Activated T-cell treated with anti-CD3 and anti-CD28 coated beads, Interleukin-2, amount 50 U/mL, for 48 hours (primary cell): ENCODE measurements at regions not wholly inside any gene's neighbourhood (a gene's known extent, or its start where the extent isn't known, plus 50 kb on each side); places are given as distances from the start of the nearest gene placed in this dataset.
"Not testable (repeated sequence)": the region's sequence is repeated elsewhere in the genome, so short reads cannot be mapped to it uniquely, and the experiment has no call there.

Experiments
- DNase-seq, 2 experiments: peaks; one replicate each; pipeline ENCODE4 v3.0.0-alpha.2; 2020

- DNase-seq, result no peak
Measured at GRCh38 chr9:115412656-115413055, 294.7 kb upstream of the TNC start.

GRCh38 chr9:115413304-115413703 lies 295.3 kb upstream of the TNC start:
- DNase-seq, result no peak

- no peak for DNase-seq
Measured at GRCh38 chr9:115413766-115414382, 295.9 kb upstream of the TNC start.

- DNase-seq, result no peak
Measured at GRCh38 chr9:115414561-115414960, 296.6 kb upstream of the TNC start.

GRCh38 chr9:115415450-115415849 lies 297.5 kb upstream of the TNC start:
- DNase-seq, result no peak

DNA sequence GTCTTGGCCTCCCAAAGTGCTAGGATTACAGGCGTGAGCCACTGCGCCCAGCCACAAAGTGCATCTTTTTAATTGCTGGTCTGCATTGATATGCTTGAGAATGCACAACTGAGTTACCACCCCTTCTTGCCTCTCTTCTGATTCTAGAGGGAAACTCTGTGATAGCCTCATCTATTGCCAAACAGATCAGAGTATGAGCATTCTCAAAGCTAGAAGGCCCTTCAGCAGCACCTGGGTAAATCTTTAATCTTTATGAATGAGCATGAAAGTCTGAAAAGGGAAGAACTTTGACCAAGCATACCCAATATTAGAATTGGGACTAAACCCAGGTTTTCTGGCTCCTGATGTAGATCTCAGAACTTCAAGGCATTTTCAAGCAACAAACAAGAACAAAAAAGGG lies 298.3 kb upstream of the TNC start:
- DNase-seq, result no peak

GRCh38 chr9:115418181-115418580 lies 300.2 kb upstream of the TNC start:
- DNase-seq, result not testable (repeated sequence)

- DNase-seq, result no peak
Measured at GRCh38 chr9:115422932-115423440, 305.0 kb upstream of the TNC start.

DNA sequence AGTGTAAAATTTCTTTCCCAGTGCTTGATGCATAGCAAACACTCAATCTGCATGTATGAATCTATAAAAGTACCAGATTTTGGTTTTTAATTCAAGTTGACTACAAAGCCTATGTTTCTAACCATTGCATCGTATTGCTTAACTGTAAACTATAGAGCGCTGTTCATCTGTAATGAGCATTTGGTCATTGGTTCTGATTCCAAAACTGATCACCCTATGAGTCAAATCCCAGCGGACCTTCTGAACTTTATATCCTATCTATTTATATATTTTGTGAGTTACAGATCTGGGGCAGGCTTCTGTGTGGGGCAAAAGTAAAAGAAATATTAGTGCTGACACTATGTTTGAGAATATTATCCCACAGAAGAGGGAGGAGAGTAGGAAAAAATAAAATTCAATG lies 305.7 kb upstream of the TNC start:
- DNase-seq, result no peak

GRCh38 chr9:115425601-115426000 lies 307.6 kb upstream of the TNC start:
- DNase-seq, result no peak

- no peak for DNase-seq
Measured at GRCh38 chr9:115437418-115437817, 319.5 kb upstream of the TNC start.

DNA sequence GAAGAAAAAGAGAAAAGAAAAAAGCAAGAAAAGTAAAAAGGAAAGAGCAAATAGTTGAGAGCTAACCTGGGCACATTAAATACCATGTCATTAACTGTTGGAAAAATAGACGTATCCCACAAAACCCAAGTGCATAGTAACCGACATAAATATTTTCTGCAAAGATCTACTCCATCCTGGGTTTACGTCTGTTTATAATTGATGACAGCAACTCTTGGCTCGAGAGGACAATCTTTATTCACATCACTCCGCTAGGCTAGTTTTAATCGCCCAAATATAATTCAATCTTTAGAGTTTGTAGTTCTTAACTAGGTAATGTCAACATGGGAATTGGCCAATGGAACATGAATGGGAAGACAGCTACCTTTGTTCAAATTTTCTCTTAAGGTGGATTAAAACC lies 321.7 kb upstream of the TNC start:
- no peak for DNase-seq

DNA sequence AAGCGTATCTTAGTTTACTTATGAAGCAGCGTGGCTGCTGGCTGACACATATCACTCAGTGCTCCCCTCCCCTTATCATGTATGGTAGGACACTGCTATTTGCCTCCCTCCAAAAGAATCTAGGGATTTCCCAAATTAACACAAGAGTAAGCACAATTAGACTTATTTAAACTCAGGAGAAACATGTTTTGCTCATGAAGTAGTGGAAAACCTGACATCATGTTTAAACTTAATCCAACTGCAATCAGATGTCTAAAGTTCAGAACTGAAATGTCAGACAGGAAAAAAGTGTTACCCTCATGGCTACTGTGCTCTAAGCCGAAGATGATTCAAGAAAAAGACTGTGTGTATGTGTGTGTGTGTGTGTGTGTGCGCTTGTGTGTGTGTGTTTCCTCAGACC lies 324.1 kb upstream of the TNC start:
- no peak for DNase-seq

DNA sequence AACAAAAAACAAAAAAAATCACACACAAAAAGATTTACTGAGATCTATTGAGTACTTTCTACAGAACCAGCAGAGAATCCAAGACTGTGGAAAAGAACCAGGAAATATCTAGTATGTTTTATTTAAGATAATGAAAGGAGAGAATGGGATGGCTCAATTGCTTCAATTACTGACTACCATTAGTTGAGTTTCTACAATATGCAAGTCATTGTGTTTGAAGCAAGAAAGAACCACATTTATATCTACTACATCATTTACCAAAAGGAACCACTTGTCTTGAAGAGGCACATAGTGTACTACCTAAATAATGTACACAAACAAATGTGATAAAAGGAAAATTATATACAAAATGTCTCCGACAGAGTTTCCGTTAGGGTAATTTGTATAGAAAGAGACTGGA lies 325.9 kb upstream of the TNC start:
- DNase-seq, result no peak

- DNase-seq, result no peak
Measured at GRCh38 chr9:115444959-115445358, 327.0 kb upstream of the TNC start.

GRCh38 chr9:115445655-115446054 lies 327.7 kb upstream of the TNC start:
- no peak for DNase-seq

DNA sequence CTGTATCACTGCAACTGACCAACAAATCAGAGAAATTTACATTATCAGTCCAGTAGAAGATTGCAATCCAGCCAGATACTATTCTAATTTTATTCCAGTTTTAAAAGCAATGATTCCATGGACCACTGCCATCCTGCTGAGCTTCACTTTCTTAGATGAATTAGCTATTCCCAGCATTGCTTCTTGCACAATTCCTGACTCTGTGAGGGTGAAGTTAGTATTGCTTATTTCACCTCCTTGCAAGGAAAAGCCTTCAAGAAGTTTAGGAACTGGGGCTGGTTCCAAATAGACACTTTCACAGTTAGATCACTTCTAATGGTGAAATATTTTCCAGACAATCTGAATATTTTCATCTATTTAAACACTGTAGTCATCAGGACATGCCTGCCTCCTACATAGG lies 338.6 kb upstream of the TNC start:
- DNase-seq, result no peak

GRCh38 chr9:115461280-115461679 lies 343.3 kb upstream of the TNC start:
- DNase-seq, result no peak

DNA sequence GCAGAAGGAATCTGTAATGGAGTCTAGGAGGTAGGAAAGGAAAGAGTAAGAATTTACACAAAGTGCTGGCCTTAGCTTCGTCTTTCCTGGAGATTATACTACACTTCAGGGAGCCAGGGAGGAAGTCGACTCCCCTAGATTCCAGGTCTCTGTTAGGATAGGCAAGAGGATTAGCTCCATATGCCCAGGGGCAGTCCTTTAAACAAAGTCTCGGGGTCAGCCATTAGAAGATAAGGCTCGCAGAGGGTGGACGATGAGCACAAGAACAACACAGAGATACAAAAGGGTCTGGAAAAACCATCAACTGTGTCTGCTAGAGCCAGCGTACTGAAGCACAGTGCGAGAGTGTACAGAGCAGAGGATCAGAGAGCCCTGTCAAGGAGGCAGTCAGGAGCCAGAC lies 344.7 kb upstream of the TNC start:
- DNase-seq, result no peak

DNA sequence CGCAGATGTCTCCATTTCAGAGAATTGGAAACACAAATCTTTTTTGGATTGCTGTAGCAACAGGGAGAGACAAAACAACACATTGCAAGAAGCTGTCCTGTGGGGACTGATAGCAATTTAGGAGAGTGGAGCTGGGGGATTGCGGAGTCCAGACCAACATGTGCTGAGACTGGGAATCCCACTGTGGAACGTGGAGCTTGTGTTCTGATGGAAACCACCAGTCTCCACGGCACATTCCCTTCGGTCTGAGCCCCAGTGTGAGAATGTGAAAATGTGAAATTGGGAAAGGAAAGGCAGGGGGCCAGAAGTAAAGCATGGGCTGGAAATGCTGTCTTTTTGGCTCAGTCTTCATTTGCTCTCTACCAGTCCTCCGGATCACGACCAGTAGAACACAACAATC lies 348.8 kb upstream of the TNC start:
- DNase-seq, result no peak

DNA sequence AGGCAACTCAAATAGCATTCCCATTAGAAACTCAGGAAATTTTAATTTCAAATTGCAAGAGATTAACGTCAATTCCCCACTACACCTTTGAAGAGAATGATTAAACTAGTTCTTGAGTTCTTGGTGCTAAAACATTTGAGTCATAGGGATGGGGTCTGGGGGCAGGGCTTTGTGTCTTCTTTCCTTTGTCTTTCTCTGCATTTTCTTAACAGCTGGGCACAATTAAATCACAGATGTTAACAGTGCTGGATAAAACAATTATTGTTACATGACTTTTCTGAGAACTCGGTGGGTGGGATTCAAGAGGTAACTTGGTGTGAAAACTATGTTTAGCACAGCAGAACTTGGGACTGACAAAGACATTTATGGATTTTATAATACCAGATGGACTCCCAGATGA lies 351.9 kb upstream of the TNC start:
- DNase-seq, result no peak

GRCh38 chr9:115473032-115473431 lies 355.1 kb upstream of the TNC start:
- DNase-seq, result not testable (repeated sequence)

- no peak for DNase-seq
Measured at GRCh38 chr9:115481769-115482168, 363.8 kb upstream of the TNC start.

DNA sequence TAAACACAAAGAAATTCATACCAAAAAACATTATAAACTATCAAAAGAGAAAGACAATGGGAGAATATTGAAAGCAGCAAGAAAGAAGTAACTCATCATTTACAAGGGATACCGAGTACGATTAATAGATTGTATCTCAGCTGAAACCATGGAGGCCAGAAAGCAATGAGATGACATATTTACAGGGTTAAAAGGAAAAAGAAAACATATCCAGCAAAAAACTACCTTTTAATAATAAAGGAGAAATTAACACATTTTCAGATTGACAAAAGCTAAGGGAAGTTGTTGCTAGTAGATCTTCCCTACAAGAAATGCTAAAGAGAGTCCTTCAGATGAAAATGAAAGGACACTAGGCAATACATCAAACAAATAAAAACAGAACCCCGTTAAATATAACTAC lies 364.8 kb upstream of the TNC start:
- DNase-seq, result no peak

GRCh38 chr9:115492869-115493268 lies 374.9 kb upstream of the TNC start:
- no peak for DNase-seq

DNA sequence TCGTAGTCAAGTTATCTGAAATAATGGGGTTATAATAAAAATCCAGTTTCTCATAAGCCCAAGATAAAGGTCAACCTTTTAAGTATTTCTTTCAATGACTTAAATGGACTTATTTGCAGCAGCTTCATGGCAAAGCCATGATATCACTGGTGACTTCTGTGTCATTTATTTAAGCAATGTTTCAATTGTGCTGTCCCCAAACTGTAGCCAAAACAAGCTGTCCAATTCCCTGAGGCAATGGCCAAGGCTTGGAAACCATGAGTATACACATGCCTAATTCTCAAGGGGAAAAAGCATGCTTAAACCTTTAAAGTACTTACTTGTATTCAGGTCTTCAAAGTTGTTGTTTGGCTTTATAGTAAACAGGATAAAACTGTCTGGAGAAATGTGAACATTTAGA lies 376.4 kb upstream of the TNC start:
- DNase-seq, result no peak
